T1000 (cell line): ENCODE measurements at regions not wholly inside any gene's neighbourhood (a gene's known extent, or its start where the extent isn't known, plus 50 kb on each side); places are given as distances from the start of the nearest gene placed in this dataset.

Experiments used
- DNase-seq: peaks from one replicate; lab custom pipeline; 2025; ENCODE audit warnings: mixed read lengths; lab: John Stamatoyannopoulos, UW

DNA sequence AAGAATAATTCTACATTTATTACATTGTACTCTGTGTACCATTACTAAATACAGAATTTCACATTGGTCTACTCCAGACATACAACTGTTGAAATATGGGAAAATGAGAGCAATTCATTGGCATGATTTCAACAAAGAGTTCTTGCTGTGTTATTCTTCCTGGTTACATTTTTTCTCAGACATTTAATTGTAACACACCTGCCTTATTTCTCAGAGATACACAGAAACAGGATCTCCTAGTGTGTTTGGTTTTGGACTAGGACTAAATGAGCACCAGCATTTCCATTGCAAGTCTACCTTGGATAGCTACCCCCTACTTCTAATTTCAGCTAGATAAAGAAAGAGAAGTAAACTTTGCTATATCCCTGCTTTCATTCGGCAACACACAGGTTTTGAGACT, 274.3 kb upstream of the CNTN4 start:
- DNase-seq, result no peak

DNA sequence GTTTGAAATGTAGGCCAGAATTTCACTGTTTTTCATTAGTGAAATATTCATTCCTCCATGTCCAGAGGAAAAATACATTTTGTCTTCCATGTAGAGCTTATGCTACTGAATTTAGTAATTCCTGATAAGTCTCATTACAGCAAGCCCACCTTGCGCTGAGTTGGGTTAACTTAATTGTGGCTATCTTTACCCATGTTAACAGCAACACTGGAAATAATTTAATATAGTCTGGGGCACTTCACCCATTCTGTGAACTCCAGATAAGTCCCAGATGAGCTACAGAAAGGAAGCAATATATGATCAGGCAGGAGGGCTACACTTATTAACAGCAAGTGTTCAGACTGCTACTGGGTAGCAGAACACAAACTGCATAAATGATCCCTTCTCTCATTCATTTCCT, 270.1 kb upstream of the CNTN4 start:
- DNase-seq, result no peak

DNA sequence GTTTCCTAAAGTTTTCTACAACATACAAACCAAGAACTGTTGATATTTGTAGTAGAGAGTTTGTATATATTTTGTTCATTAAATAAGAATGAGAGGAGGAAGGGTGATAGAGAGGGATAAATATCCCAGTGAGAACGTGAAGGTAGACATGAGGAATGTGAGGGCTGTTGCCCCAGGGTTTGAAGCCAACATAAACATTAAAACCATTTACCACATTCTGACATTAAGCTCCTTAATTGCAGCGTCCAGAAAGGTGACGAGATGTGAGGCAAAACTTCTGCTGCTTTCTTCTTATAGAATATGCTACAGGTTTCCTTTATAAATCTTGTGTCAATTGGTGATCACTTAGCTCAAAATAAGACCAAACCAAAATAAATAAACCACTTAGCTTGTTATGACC, 267.8 kb upstream of the CNTN4 start:
- no peak for DNase-seq

DNA sequence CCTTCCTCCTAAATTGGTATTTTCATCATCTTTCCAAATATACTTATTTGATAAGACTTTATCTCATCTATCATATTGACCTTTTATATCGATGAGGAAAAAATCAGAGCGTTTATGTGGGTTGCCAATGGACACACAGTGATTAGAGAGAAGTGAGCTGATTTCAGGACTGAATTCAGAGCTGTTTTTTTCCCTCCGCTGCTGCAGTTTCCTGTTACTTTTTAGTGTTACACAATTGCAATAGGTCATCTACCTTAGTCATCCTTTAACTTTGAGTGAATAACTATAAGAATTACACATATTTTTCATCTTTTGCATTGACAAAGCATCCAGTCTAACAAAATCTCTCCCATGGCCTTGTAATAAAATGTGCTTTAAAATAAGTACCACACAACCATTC, 266.3 kb upstream of the CNTN4 start:
- no peak for DNase-seq

GRCh38 chr3:1843111-1843510, 255.6 kb upstream of the CNTN4 start:
- no peak for DNase-seq

DNA sequence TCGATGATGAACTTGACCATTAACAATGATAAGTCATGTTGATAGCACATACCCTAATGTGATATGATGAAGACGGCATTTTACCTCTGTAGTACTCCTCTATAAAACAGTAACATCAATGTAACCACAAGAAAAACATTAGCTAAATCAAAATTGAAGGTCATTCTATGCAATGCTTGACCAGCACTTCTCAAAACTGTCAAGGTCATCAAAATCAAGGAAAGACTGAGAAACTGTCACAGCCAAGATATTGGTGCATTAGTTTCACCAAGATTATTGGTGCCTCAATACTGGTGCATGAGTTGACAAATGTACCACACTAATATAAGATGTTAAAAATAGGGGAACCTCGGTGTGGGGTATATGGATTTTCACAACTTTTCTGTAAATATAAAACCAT, 251.1 kb upstream of the CNTN4 start:
- DNase-seq, result no peak

- no peak for DNase-seq
These were observed 249.7 kb upstream of the CNTN4 start for GRCh38 chr3:1848935-1849334.

DNA sequence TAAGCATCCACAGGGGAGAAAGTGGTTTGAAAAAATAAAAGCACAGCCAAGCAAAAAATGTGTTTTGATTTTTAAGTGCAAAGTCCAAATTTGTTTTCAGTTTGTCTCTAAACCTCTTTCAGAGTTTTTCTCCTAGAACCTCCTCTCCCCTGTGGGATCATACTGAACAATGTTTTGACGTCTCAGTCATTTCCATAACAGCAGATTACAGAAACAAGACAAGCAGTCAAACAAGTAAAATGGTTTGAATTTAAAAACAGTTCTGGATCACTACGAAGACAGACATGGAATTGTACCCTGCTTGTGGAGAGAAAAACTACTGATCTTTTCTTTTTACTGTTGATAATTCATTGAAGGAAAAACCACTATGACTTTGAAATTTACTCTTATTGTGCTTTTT, 245.7 kb upstream of the CNTN4 start:
- DNase-seq, result no peak

DNA sequence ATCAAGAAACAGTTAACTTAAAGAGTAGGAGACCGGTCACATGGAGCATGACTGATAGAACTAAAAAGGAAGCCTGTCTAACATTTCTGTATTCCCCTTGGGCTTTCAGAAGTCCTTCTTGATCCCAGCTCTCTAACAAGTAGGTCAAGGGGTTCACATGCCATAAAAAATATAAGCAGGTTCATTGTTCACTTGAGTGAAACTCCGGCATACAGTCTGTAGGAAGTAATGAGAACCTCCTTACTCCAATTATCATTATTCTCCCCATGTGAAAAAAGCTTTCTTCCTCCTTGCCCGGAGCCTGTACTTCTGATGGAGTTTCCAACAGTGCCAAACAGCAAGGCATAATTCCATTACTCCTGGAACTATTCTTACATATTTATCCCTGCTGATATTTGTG, 242.8 kb upstream of the CNTN4 start:
- no peak for DNase-seq

GRCh38 chr3:1870738-1871137, 227.9 kb upstream of the CNTN4 start:
- no peak for DNase-seq

DNA sequence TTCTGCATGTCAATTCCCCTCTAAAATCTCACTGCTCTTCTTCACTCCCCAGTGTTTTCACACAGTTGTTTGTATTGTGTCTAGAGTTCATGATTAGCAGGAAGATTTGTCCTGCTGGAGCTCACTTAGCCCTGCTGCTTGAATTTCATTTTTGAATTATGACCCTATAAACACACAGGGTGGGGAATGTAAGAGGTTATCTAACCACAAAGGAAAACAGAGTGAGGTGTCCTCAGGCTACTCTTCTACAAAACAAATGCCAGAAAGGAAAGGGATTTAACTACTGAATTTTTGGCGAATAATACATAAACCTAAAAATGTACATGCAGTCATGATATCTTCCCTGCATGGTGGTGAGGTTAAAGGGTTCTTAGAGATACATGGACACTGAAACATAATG, 215.1 kb upstream of the CNTN4 start:
- no peak for DNase-seq

DNA sequence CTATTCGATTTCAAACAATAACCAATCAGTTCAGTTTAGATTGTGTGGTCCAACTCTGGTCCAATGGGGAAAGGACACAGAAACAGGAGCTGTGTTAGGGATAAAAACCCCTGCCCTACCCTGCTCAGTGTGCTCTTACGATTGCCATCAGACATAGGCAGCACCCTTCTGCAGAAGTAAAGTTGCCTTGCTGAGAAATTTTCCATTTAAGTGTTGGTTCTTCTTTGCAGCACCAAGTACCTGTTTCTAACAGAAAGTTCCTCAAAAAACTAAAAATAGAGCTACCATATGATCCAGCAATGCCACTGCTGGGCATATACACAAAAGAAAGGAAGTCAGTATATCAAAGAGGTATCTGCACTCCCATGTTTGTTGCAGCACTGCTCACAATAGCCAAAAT, 206.2 kb upstream of the CNTN4 start:
- no peak for DNase-seq

DNA sequence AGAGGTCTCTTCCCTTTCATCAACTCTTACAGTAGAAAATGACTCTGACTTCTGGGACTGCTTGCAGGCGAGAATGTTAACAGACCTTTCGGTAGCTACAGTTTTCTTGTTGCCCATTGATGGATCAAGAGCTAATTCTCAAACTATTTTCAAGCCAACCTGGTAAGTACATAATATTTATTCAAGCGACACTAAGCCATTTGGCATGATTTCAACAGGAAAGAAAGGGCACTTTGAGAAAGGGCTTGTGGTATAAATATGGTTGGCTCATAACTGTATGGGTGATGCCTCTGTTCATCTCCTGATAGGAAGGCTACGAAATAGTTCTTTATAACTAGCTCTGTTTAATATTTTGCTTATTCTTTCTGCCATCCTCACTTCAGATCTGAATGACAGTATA, 196.2 kb upstream of the CNTN4 start:
- no peak for DNase-seq

DNA sequence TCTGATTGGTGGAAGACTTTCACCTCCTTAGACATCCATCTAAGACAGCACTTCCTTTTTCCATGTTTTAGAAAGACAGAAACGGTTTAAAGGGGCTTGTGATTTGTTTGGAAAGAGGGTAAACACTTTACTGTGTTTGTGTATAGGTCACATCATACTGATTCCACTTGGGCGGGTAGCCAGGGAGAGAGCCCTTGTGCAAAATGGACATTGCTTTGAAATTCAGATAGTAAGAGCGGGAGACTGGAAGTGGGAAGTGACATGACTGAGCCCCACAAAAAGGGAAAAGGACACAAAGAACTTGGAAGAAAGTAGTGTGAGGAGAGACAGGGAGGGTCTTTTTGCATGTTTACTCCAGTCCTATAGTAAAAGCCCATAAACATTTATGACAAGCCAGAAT, 195.6 kb upstream of the CNTN4 start:
- no peak for DNase-seq

GRCh38 chr3:1907911-1908310, 190.8 kb upstream of the CNTN4 start:
- DNase-seq, result no peak

DNA sequence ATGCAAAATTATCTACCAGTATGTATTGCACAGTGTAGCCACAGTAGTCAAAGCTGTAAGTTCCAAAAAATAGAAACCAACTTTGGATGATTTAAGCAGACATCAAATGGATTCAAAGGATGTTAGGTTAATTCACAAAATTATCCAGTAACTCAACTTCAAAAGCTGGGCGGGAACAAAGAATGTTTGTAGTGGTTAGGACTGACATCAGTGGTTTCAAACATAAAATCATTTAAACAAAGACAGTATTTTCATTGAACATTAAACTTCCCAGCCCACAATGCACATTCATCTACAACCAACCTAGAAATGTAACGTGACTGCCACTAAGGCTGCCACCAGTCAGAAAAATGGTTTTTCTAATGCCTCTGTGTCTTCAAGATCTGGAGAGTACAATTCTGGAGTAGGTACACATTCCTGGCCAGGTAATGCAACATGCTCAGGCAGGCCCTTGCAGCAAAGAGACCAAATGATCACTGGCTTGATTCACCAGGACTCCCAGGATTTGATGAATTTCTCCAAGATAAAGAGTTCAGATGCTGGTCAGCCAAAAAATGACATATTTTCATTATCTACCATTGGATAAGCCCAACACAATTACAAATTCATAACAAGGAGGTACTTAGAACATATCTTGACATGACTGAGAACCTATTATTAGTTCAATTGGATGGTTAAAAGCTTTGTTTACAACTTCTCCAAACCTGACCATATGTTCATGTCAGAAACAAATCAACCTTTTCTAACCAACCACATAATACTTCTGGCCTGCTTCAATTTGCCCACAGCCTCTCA, 189.8 kb upstream of the CNTN4 start:
- DNase-seq, result no peak

- no peak for DNase-seq
These were observed 188.3 kb upstream of the CNTN4 start for GRCh38 chr3:1910322-1910721.

- DNase-seq, result no peak
These were observed 168.8 kb upstream of the CNTN4 start for GRCh38 chr3:1929788-1930414.

GRCh38 chr3:1938975-1939374, 159.7 kb upstream of the CNTN4 start:
- DNase-seq, result no peak

DNA sequence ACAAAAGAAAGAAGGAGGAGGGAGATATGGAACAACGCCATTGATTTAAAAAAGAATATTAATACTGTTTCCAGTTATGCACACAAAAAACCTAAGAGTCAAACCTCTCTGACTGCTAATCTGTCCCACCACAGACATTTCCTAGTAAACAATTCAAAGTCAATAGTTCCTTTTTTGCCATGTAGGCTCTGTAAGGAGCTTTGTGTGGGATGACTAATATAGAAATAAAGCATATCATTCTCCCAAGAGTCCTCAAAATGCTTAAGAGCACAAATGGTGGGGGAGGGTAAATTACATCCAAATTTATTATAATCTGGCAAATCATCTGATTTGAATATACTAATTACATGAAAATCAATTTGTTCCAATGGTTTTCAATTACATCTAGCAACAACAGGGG, 155.9 kb upstream of the CNTN4 start:
- no peak for DNase-seq

DNA sequence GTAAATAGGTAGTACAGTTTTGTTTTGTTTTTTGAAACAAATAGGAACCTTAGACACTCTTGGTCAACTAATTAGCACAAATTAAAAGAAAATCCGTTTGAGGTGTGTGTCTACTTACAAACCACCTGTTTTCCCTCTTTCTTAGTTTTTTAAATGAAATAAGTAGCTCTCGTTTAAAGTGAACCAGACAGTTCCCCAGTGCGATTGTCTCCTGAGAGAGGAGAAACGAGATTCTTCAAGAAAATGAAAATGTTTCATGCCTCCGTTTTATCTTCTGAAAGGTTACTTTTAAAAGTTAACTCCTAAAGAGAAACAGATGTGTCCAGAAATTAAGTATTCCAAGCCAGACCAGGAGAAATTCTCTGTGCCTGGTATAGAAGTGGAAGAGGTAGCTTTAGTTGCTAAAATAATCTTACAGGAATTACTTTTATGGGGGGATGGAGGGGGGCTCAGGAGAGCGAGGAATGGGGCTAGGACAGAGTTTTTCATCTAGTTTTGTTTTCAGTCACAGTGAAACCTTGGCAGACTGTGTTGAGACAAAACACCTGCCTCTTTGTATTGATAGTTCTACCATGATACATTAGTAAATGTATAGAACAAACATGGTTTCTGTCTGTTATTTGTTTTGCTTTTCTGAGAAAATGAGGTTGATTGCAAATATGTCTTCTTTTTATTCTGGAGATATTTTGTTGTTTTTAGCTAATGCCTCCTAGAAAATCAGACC, 155.1 kb upstream of the CNTN4 start:
- DNase-seq, result no peak

DNA sequence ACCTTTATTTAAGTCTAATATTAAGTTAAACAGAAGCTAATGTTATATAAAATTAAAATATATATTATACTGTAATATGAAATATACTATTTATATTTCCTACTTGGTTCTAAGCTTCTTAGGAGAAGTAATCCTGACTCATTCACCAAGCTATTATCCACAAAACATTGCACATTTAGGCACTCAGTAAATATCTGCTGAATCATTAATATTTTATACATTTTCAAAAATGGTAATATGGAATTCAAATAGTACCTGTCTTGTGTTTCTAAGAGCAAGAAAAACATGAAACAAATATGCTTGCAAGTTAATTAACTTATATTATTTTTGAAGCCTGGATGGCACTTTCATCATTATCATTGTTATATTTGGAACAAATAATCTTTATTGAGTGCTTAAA, 153.0 kb upstream of the CNTN4 start:
- no peak for DNase-seq

DNA sequence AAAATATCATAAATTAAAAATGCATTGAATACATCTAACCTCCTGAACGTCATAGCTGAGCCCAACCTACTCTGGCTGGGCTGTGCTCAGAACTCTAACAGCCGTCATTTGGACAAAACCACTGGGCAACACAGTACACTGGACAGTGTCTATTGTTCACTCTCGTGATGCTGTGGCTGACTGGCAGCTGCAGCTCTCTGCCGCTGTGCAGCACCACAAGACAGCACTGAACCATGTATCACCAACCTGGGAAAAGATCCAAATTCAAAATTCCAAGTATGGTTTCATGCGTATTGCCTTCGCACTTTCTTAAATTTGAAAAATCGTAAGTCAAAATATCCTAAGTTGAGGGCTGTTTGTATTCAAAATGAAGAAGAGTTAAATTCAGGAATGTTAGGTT, 145.1 kb upstream of the CNTN4 start:
- no peak for DNase-seq
